DOHH2 (cell line): ENCODE measurements at regions not wholly inside any gene's neighbourhood (a gene's known extent, or its start where the extent isn't known, plus 50 kb on each side); places are given as distances from the start of the nearest gene placed in this dataset.

Experiments used
- H3F3A ChIP-seq: fragments of 200-600 bp; sonication (generic), shearing (Covaris generic); 2 replicates; pipeline ENCODE4 v1.6.0; 2016; ENCODE audit warnings: antibody characterized with exemption, mild to moderate bottlenecking; ENCODE audit not compliant: control insufficient read depth, insufficient read depth
- H3K27ac ChIP-seq: fragments of 200-600 bp; sonication (generic); 2 replicates; pipeline ENCODE4 v1.5.1; 2014; ENCODE audit warnings: low read depth, mild to moderate bottlenecking, low read length, moderate library complexity
- H3K27me3 ChIP-seq: fragments of 200-600 bp; sonication (generic); 2 replicates; pipeline ENCODE4 v1.6.1; 2014; ENCODE audit warnings: mild to moderate bottlenecking, low read length, mixed read lengths; ENCODE audit not compliant: control insufficient read depth
- H3K36me3 ChIP-seq: fragments of 200-600 bp; sonication (generic); 2 replicates; pipeline ENCODE4 v1.6.1; 2014; ENCODE audit warnings: mild to moderate bottlenecking, low read length, moderate library complexity, mixed read lengths; ENCODE audit not compliant: control insufficient read depth
- H3K4me1 ChIP-seq: fragments of 200-600 bp; sonication (generic); 2 replicates; pipeline ENCODE4 v1.6.1; 2014; ENCODE audit warnings: mild to moderate bottlenecking, low read length, mixed read lengths; ENCODE audit not compliant: control insufficient read depth
- H3K4me2 ChIP-seq: fragments of 200-600 bp; sonication (generic); 2 replicates; pipeline ENCODE4 v1.6.0; 2014; ENCODE audit warnings: mild to moderate bottlenecking, low read length, moderate library complexity
- H3K4me3 ChIP-seq: fragments of 200-600 bp; sonication (generic); 2 replicates; pipeline ENCODE4 v1.5.1; 2014; ENCODE audit warnings: mild to moderate bottlenecking, low read length, mixed read lengths
- H3K79me2 ChIP-seq: fragments of 200-600 bp; sonication (generic); 2 replicates; pipeline ENCODE4 v1.6.1; 2014; ENCODE audit warnings: mild to moderate bottlenecking, low read length, mixed read lengths; ENCODE audit not compliant: control insufficient read depth
- H3K9me2 ChIP-seq: fragments of 200-600 bp; sonication (generic); replicated peaks from 2 replicates; pipeline ENCODE4 v1.6.1; 2014; ENCODE audit warnings: mild to moderate bottlenecking, low read length, mixed read lengths; ENCODE audit not compliant: control insufficient read depth
- H3K9me3 ChIP-seq: fragments of 200-600 bp; sonication (generic); 2 replicates; pipeline ENCODE4 v1.6.1; 2014; ENCODE audit warnings: antibody characterized with exemption, low read length, mixed read lengths; ENCODE audit not compliant: control insufficient read depth, insufficient read depth
- H4K20me1 ChIP-seq: fragments of 200-600 bp; sonication (generic); 2 replicates; pipeline ENCODE4 v1.6.0; 2014; ENCODE audit warnings: low read depth, mild to moderate bottlenecking, antibody characterized with exemption, low read length, moderate library complexity; ENCODE audit not compliant: control insufficient read depth, insufficient read depth
- CTCF ChIP-seq: fragments of 200-600 bp; sonication (generic); IDR thresholded peaks from one replicate; pipeline ENCODE4 v1.5.1; 2014; ENCODE audit warnings: antibody characterized with exemption, mild to moderate bottlenecking, low read depth, low read length; ENCODE audit not compliant: poor library complexity, severe bottlenecking
- EZH2phosphoT487 ChIP-seq: fragments of 200-600 bp; sonication (generic); IDR thresholded peaks from 2 replicates; pipeline ENCODE4 v1.6.1; 2017; ENCODE audit warnings: borderline replicate concordance, mild to moderate bottlenecking, antibody characterized with exemption, low read length, moderate library complexity, mixed read lengths

GRCh38 chr2:58714238-58714637 is 473.1 kb upstream of the FANCL start:
- Histone ChIP-seq H3K79me2 (no peaks in the 10 kb centered on the region), H3K27ac (no peak overlapping the region), H3K4me3 (no peak overlapping the region), H3K9me3 (no peaks in the 10 kb centered on the region), H3K4me1 (no peaks in the 10 kb centered on the region), H3K9me2 (no peaks in the 10 kb centered on the region), H3K36me3 (no peaks in the 10 kb centered on the region), H3K4me2 (no peak overlapping the region), H4K20me1 (no peaks in the 10 kb centered on the region), H3F3A (no peaks in the 10 kb centered on the region), H3K27me3 (no peaks in the 10 kb centered on the region)
- TF ChIP-seq EZH2phosphoT487 (no peak), CTCF (no peak)

- Histone ChIP-seq H3K4me1 (no peaks in the 10 kb centered on the region), H3K79me2 (no peaks in the 10 kb centered on the region), H3K27me3 (no peaks in the 10 kb centered on the region), H3F3A (no peaks in the 10 kb centered on the region), H3K9me2 (no peaks in the 10 kb centered on the region), H3K36me3 (no peaks in the 10 kb centered on the region), H3K4me2 (no peak overlapping the region), H3K4me3 (no peak overlapping the region), H4K20me1 (no peaks in the 10 kb centered on the region), H3K27ac (no peak overlapping the region), H3K9me3 (no peaks in the 10 kb centered on the region)
- no peak for TF ChIP-seq EZH2phosphoT487
- TF ChIP-seq CTCF, result no peak
Measured at GRCh38 chr2:58710795-58711279, 469.7 kb upstream of the FANCL start.

- Histone ChIP-seq H3K27ac (no peak overlapping the region), H3K4me1 (no peaks in the 10 kb centered on the region), H3K4me3 (no peak overlapping the region), H3K4me2 (no peak overlapping the region), H3K9me2 (no peaks in the 10 kb centered on the region), H3K9me3 (no peaks in the 10 kb centered on the region), H3K79me2 (no peaks in the 10 kb centered on the region), H3F3A (no peaks in the 10 kb centered on the region), H3K27me3 (no peaks in the 10 kb centered on the region), H3K36me3 (no peaks in the 10 kb centered on the region), H4K20me1 (no peaks in the 10 kb centered on the region)
- TF ChIP-seq CTCF (no peak), EZH2phosphoT487 (no peak)
Measured at GRCh38 chr2:58709687-58710354, 468.7 kb upstream of the FANCL start.
